A549 (cell line): ENCODE measurements at regions not wholly inside any gene's neighbourhood (a gene's known extent, or its start where the extent isn't known, plus 50 kb on each side); places are given as distances from the start of the nearest gene placed in this dataset.

ENCODE experiments used
- ATAC-seq, 2 experiments: fragments of 200-7000 bp in 1 of 2; fragments of >200 bp in 1 of 2; cut with Nextera tagmentation in 1 of 2; cut with Tn5 transposase in 1 of 2; 3 replicates each; pipeline versions ENCODE4 v1.8.0 to v1.9.1; 2018 to 2020; ENCODE audit warnings: mild to moderate bottlenecking in 1 of 2, moderate library complexity in 1 of 2
- CTCF ChIA-PET: fragments of 300-600 bp; sonication (Branson Sonifier 250); formaldehyde crosslinking; extraction: SDS; loops from one replicate; lab custom pipeline; 2021; ENCODE audit warnings: antibody characterized with exemption, inconsistent platforms; lab: Yijun Ruan, JAX
- POLR2A ChIA-PET: fragments of 350-600 bp; formaldehyde crosslinking; extraction: SDS; loops from one replicate; lab custom pipeline; 2021; ENCODE audit warnings: antibody characterized with exemption, inconsistent platforms; lab: Yijun Ruan, JAX
- DNase-seq, 2 experiments: peaks; one replicate each; pipeline versions ENCODE4 v3.0.0 to v3.0.0-alpha.2; 2011 to 2016; ENCODE audit warnings: low read depth in 1 of 2, low spot score in 1 of 2
- FAIRE-seq: peaks from 2 replicates; lab custom pipeline; 2011; peaks lifted over from hg19 to GRCh38; lab: Jason Lieb, UNC
- H3K27ac ChIP-seq, 2 experiments: fragments of >200 bp; sonication (Bioruptor Twin); formaldehyde crosslinking; 3 replicates each; pipeline ENCODE4 v1.5.1; 2016 to 2017
- H3K4me1 ChIP-seq: fragments of >200 bp; sonication (Bioruptor Twin); formaldehyde crosslinking; 3 replicates; pipeline ENCODE4 v1.6.1; 2016
- H3K4me2 ChIP-seq: fragments of >200 bp; sonication (Bioruptor Twin); formaldehyde crosslinking; 3 replicates; pipeline ENCODE4 v1.6.1; 2016
- H3K4me3 ChIP-seq: fragments of >200 bp; sonication (Bioruptor Twin); formaldehyde crosslinking; 3 replicates; pipeline ENCODE4 v1.5.1; 2016
- H3K9me3 ChIP-seq: fragments of >200 bp; sonication (Bioruptor Twin); formaldehyde crosslinking; 3 replicates; pipeline ENCODE4 v1.6.1; 2016
- BCL3 ChIP-seq: fragments of >200 bp; sonication (Bioruptor Twin); formaldehyde crosslinking; IDR thresholded peaks from 3 replicates; pipeline ENCODE4 v1.6.1; 2016
- CHD2 ChIP-seq: fragments of 150-350 bp; IDR thresholded peaks from 2 replicates; pipeline ENCODE4 v1.6.1; 2014; ENCODE audit warnings: low read length; ENCODE audit not compliant: partially characterized antibody
- EP300 ChIP-seq, 2 experiments: fragments of >200 bp; sonication (Bioruptor Twin); formaldehyde crosslinking; IDR thresholded peaks; 2 replicates in 1 of 2; 3 replicates in 1 of 2; pipeline ENCODE4 v1.6.1; 2016 to 2017
- FOSL2 ChIP-seq, 2 experiments: fragments of 450-650 bp in 1 of 2; fragments of >200 bp in 1 of 2; sonication (Bioruptor Twin) in 1 of 2; formaldehyde crosslinking; IDR thresholded peaks; 2 replicates each; pipeline versions ENCODE4 v1.5.0 to v1.6.1; 2016 to 2020; ENCODE audit warnings: mild to moderate bottlenecking in 1 of 2, moderate library complexity in 1 of 2
- FOXS1 ChIP-seq: fragments of 250-450 bp; sonication (Bioruptor Pico); IDR thresholded peaks from 2 replicates; pipeline ENCODE4 v1.5.0; 2020; ENCODE audit warnings: mild to moderate bottlenecking, moderate library complexity
- HDAC2 ChIP-seq: fragments of 200-600 bp; sonication (generic); IDR thresholded peaks from 2 replicates; pipeline ENCODE4 v1.6.1; 2016
- HEYL ChIP-seq: fragments of 250-450 bp; sonication (Bioruptor Pico); IDR thresholded peaks from 2 replicates; pipeline ENCODE4 v1.8.0; 2021; ENCODE audit warnings: mild to moderate bottlenecking, moderate library complexity
- HOXA7 ChIP-seq: fragments of 250-450 bp; sonication (Bioruptor Pico); IDR thresholded peaks from 2 replicates; pipeline ENCODE4 v1.5.0; 2020; ENCODE audit warnings: mild to moderate bottlenecking, moderate library complexity
- JUNB ChIP-seq: fragments of >200 bp; sonication (Bioruptor Twin); formaldehyde crosslinking; IDR thresholded peaks from 2 replicates; pipeline ENCODE4 v1.6.1; 2016
- MAZ ChIP-seq: fragments of 150-350 bp; IDR thresholded peaks from 2 replicates; pipeline ENCODE4 v1.6.1; 2014; ENCODE audit warnings: antibody characterized with exemption, low read depth, low read length, borderline replicate concordance
- MYC ChIP-seq: IDR thresholded peaks from 2 replicates; pipeline ENCODE4 v1.6.1; 2012; ENCODE audit warnings: mild to moderate bottlenecking, inconsistent platforms, low read length, improper control_type of control experiment, borderline replicate concordance
- NR3C1 ChIP-seq: fragments of >200 bp; sonication (Bioruptor Twin); formaldehyde crosslinking; IDR thresholded peaks from 3 replicates; pipeline ENCODE4 v1.6.1; 2017
- PBX3 ChIP-seq: IDR thresholded peaks from 2 replicates; pipeline ENCODE4 v1.6.1; 2012
- PHF8 ChIP-seq: fragments of 200-600 bp; sonication (generic); IDR thresholded peaks from 2 replicates; pipeline ENCODE4 v1.6.1; 2016; ENCODE audit warnings: low read depth, mild to moderate bottlenecking, antibody characterized with exemption, moderate library complexity, borderline replicate concordance
- POLR2A ChIP-seq: IDR thresholded peaks from 2 replicates; pipeline ENCODE4 v1.6.1; 2012; ENCODE audit warnings: mild to moderate bottlenecking, low read length
- RFX5 ChIP-seq: fragments of 450-650 bp; IDR thresholded peaks from 2 replicates; pipeline ENCODE4 v1.7.1; 2014; ENCODE audit warnings: antibody characterized with exemption, mild to moderate bottlenecking, moderate library complexity
- SMC3 ChIP-seq: fragments of >200 bp; sonication (Bioruptor Twin); formaldehyde crosslinking; IDR thresholded peaks from 3 replicates; pipeline ENCODE4 v1.6.1; 2018; ENCODE audit warnings: inconsistent platforms
- TFCP2L1 ChIP-seq: fragments of 250-450 bp; sonication (Bioruptor Pico); IDR thresholded peaks from 2 replicates; pipeline ENCODE4 v1.5.0; 2021; ENCODE audit warnings: mild to moderate bottlenecking
- TP53 ChIP-seq: fragments of 250-450 bp; sonication (Bioruptor Pico); IDR thresholded peaks from 2 replicates; pipeline ENCODE4 v1.5.0; 2021; ENCODE audit warnings: mild to moderate bottlenecking, moderate library complexity
- ZNF302 ChIP-seq: fragments of 250-450 bp; sonication (Bioruptor Pico); IDR thresholded peaks from 2 replicates; pipeline ENCODE4 v1.9.0; 2021; ENCODE audit warnings: inconsistent platforms, mild to moderate bottlenecking, moderate library complexity
- ZSCAN20 ChIP-seq: fragments of 250-450 bp; sonication (Bioruptor Pico); IDR thresholded peaks from 2 replicates; pipeline ENCODE4 v1.8.0; 2022; ENCODE audit warnings: mild to moderate bottlenecking, moderate library complexity
- TF ChIP-seq, protein P1 (sequence below): fragments of 250-450 bp; sonication (Bioruptor Pico); IDR thresholded peaks from 2 replicates; pipeline ENCODE4 v1.5.0; 2020; ENCODE audit warnings: low read depth, mild to moderate bottlenecking, moderate library complexity
- TF ChIP-seq, protein P2 (sequence below): fragments of >200 bp; sonication (Bioruptor Twin); formaldehyde crosslinking; IDR thresholded peaks from 2 replicates; pipeline ENCODE4 v1.6.1; 2016
- TF ChIP-seq, protein P3 (sequence below): fragments of 450-650 bp; IDR thresholded peaks from 2 replicates; pipeline ENCODE4 v1.6.1; 2014; ENCODE audit warnings: antibody characterized with exemption
- TF ChIP-seq, protein P4 (sequence below): fragments of >200 bp; sonication (Bioruptor Twin); formaldehyde crosslinking; IDR thresholded peaks from 3 replicates; pipeline ENCODE4 v1.5.1; 2016
- TF ChIP-seq, protein P5 (sequence below): IDR thresholded peaks from 2 replicates; pipeline ENCODE4 v1.6.1; 2012

GRCh38 chr1:95966866-95967265, 732.9 kb downstream of the RWDD3 start:
- TF ChIP-seq ZNF302 (CRISPR knock-in tag), result no peak
- TF ChIP-seq NR3C1, result no peak
- TF ChIP-seq PBX3, result no peak
- no peak for TF ChIP-seq HDAC2
- no peak for TF ChIP-seq TFCP2L1
- TF ChIP-seq, protein P1, sequence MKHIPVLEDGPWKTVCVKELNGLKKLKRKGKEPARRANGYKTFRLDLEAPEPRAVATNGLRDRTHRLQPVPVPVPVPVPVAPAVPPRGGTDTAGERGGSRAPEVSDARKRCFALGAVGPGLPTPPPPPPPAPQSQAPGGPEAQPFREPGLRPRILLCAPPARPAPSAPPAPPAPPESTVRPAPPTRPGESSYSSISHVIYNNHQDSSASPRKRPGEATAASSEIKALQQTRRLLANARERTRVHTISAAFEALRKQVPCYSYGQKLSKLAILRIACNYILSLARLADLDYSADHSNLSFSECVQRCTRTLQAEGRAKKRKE (CRISPR knock-in tag), result no peak
- TF ChIP-seq, protein P2, sequence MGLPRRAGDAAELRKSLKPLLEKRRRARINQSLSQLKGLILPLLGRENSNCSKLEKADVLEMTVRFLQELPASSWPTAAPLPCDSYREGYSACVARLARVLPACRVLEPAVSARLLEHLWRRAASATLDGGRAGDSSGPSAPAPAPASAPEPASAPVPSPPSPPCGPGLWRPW, result no peak
- TF ChIP-seq PHF8, result no peak
- TF ChIP-seq, protein P3, sequence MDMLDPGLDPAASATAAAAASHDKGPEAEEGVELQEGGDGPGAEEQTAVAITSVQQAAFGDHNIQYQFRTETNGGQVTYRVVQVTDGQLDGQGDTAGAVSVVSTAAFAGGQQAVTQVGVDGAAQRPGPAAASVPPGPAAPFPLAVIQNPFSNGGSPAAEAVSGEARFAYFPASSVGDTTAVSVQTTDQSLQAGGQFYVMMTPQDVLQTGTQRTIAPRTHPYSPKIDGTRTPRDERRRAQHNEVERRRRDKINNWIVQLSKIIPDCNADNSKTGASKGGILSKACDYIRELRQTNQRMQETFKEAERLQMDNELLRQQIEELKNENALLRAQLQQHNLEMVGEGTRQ, result no peak
- TF ChIP-seq EP300 (IDR thresholded peaks at IDR 0.05), result no peak
- TF ChIP-seq ZSCAN20, result no peak
- Histone ChIP-seq H3K4me3 (no peak overlapping the region), H3K27ac (no peak overlapping the region), H3K9me3 (no peaks in the 10 kb centered on the region), H3K4me1 (no peaks in the 10 kb centered on the region), H3K4me2 (no peak overlapping the region)
- POLR2A ChIA-PET, result no interaction called here
- DNase-seq (no peak), ATAC-seq (no peak), FAIRE-seq (no peak)
- CTCF ChIA-PET, result no interaction called here

DNA sequence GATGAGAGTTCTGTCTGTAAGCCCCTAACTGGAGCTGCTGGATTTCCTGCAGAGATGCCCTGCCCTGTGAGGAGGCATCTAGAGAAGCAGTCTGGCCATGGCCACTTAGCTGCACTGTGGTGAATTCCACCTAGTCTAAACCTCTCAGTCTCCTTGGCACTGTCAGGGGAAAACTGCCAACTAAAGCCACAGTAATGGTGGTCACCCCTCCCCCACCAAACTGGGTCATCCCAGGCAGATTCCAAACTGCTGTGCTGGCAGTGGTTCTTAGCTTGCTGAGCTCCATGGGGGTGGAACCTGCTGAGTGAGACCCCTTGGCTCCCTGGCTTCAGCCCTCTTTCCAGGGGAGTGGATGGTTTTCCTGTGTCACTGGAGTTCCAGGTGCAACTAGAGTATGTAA, 740.6 kb downstream of the RWDD3 start:
- Histone ChIP-seq H3K4me1 (no peaks in the 10 kb centered on the region), H3K9me3 (no peaks in the 10 kb centered on the region), H3K27ac (no peak overlapping the region)
- ChIA-PET CTCF (interaction anchor here (1.5 kb wide), 1 partner anchor 10 kb away, joined by 3 read pairs; no protein-coding TSS in a partner anchor), POLR2A (no interaction called here)
- no peak for DNase-seq
- TF ChIP-seq, protein P4, sequence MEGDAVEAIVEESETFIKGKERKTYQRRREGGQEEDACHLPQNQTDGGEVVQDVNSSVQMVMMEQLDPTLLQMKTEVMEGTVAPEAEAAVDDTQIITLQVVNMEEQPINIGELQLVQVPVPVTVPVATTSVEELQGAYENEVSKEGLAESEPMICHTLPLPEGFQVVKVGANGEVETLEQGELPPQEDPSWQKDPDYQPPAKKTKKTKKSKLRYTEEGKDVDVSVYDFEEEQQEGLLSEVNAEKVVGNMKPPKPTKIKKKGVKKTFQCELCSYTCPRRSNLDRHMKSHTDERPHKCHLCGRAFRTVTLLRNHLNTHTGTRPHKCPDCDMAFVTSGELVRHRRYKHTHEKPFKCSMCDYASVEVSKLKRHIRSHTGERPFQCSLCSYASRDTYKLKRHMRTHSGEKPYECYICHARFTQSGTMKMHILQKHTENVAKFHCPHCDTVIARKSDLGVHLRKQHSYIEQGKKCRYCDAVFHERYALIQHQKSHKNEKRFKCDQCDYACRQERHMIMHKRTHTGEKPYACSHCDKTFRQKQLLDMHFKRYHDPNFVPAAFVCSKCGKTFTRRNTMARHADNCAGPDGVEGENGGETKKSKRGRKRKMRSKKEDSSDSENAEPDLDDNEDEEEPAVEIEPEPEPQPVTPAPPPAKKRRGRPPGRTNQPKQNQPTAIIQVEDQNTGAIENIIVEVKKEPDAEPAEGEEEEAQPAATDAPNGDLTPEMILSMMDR, result no peak
- TF ChIP-seq HEYL (CRISPR knock-in tag), result no peak
- TF ChIP-seq FOSL2 (IDR thresholded peaks at IDR 0.05), result no peak
- TF ChIP-seq FOSL2 (CRISPR knock-in tag; IDR thresholded peaks at IDR 0.05), result no peak
- TF ChIP-seq TP53, result no peak
- TF ChIP-seq FOXS1, result no peak
- TF ChIP-seq JUNB, result no peak
- TF ChIP-seq BCL3, result no peak
- TF ChIP-seq ZSCAN20, result no peak
- TF ChIP-seq, protein P3, result no peak
- no peak for TF ChIP-seq RFX5
- no peak for TF ChIP-seq NR3C1
- no peak for TF ChIP-seq POLR2A
- no peak for TF ChIP-seq SMC3
- no peak for TF ChIP-seq HOXA7
- TF ChIP-seq, protein P5, sequence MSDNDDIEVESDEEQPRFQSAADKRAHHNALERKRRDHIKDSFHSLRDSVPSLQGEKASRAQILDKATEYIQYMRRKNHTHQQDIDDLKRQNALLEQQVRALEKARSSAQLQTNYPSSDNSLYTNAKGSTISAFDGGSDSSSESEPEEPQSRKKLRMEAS, result no peak
- no peak for TF ChIP-seq MYC
- TF ChIP-seq CHD2, result no peak
- no peak for TF ChIP-seq PHF8
- no peak for TF ChIP-seq MAZ
- TF ChIP-seq, all 56 proteins: peak for 0
- no peak overlapping the region for H3K4me2 ChIP-seq
- ATAC-seq, result no peak
- no peak overlapping the region for H3K4me3 ChIP-seq
- no peak for FAIRE-seq
